Brain microvascular endothelial cell (primary cell): ENCODE measurements at regions not wholly inside any gene's neighbourhood (a gene's known extent, or its start where the extent isn't known, plus 50 kb on each side); places are given as distances from the start of the nearest gene placed in this dataset.
"Not testable (repeated sequence)": the region's sequence is repeated elsewhere in the genome, so short reads cannot be mapped to it uniquely, and the experiment has no call there.

Experiments used
- DNase-seq: peaks from one replicate; pipeline ENCODE4 v3.0.0-alpha.2; 2020
- H3K27ac ChIP-seq: fragments of 250-450 bp; sonication (Bioruptor Pico); 2 replicates; pipeline ENCODE4 v1.5.1; 2020; ENCODE audit warnings: mild to moderate bottlenecking, moderate library complexity
- H3K27me3 ChIP-seq: fragments of 250-450 bp; sonication (Bioruptor Pico); replicated peaks from 2 replicates; pipeline ENCODE4 v1.5.1; 2020; ENCODE audit warnings: mild to moderate bottlenecking
- H3K36me3 ChIP-seq: fragments of 250-450 bp; sonication (Bioruptor Pico); replicated peaks from 2 replicates; pipeline ENCODE4 v1.5.1; 2020; ENCODE audit warnings: mild to moderate bottlenecking
- H3K4me3 ChIP-seq: 2 replicates; pipeline ENCODE4 v1.5.1; 2011; ENCODE audit warnings: low read depth, mild to moderate bottlenecking, control low read depth, low read length, moderate library complexity
- in situ Hi-C: cut with HindIII; loops from 2 replicates; pipeline ENCODE4 v1.10.0; 2017; ENCODE audit warnings: low sequenced_read_pairs, low pct_ligation_motif_present
- TF ChIP-seq, protein P1 (sequence below): IDR thresholded peaks from 2 replicates; pipeline ENCODE4 v1.5.1; 2011; ENCODE audit warnings: low read depth, mild to moderate bottlenecking, moderate library complexity, low read length, control low read depth, inconsistent platforms; ENCODE audit errors: missing control alignments

DNA sequence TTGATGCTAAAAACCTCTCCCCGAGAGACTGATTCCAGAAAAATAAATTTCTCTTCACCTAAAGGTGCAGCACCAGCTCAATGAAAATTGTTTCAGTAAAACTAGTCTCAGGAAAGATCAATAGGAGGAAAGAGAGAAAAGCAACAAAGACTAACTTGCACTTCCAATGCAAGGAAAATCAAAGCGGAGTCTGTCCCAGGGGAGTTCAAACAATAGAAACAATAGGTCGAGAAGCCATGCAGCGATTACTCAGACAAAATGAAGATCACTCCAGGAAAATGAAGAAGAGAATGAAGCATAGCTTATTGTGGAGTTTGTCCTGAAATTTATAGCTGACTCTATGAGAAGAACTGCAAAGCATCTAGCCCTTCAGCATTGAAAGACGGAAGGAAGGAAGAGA, 105.1 kb upstream of the FRMD4B start:
- H3K27me3 ChIP-seq: no peaks in the 10 kb centered on the region
- no peak for DNase-seq
- H3K36me3 ChIP-seq: no peaks in the 10 kb centered on the region
- H3K4me3 ChIP-seq: no peak overlapping the region
- in situ Hi-C loops: no loop called here
- TF ChIP-seq, protein P1, sequence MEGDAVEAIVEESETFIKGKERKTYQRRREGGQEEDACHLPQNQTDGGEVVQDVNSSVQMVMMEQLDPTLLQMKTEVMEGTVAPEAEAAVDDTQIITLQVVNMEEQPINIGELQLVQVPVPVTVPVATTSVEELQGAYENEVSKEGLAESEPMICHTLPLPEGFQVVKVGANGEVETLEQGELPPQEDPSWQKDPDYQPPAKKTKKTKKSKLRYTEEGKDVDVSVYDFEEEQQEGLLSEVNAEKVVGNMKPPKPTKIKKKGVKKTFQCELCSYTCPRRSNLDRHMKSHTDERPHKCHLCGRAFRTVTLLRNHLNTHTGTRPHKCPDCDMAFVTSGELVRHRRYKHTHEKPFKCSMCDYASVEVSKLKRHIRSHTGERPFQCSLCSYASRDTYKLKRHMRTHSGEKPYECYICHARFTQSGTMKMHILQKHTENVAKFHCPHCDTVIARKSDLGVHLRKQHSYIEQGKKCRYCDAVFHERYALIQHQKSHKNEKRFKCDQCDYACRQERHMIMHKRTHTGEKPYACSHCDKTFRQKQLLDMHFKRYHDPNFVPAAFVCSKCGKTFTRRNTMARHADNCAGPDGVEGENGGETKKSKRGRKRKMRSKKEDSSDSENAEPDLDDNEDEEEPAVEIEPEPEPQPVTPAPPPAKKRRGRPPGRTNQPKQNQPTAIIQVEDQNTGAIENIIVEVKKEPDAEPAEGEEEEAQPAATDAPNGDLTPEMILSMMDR: no peak
- H3K27ac ChIP-seq: no peak overlapping the region

DNA sequence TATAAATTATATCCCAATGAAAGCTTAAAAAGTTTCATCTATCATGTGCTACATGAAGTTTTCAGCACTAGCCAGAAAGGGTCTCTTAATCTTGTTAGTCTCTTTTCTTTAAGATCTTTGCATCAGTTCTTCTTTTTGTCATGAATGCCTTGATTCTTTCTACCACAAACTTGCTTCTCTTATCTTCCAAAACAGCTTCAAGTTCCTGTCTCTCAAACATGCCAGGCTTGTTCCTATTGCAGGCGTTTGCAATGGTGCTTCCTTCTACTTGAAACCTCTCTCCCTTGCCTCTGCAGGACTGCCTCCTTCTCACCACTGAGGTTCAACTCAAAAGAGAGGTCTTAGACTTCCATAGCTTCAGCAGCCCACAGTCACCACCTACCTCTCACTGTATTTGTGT, 104.3 kb upstream of the FRMD4B start:
- in situ Hi-C loops: no loop called here
- Histone ChIP-seq H3K27ac (no peak overlapping the region), H3K36me3 (no peaks in the 10 kb centered on the region), H3K27me3 (no peaks in the 10 kb centered on the region), H3K4me3 (no peak overlapping the region)
- TF ChIP-seq, protein P1: no peak
- no peak for DNase-seq

DNA sequence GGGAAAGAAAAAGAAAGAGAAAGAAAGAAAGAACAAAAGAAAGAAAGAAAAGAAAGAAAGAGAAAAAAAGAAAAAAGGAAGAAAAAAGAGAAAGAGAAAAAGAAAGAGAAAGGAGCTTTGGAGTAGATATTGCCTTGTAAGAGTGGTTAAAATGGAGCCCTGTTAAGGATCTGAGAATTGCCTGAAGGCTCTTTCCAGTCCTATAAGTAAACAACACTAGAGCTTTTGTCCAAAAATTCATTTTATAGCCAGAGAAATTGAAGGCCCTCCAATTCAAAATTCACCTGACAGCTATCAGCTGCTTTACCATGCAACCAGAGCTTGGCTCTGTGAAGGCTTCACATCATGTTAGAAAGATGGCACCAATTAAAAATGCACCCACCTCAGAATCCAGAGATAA, 102.1 kb upstream of the FRMD4B start:
- no peak overlapping the region for H3K4me3 ChIP-seq
- H3K27ac ChIP-seq: no peak overlapping the region
- TF ChIP-seq, protein P1: no peak
- no peaks in the 10 kb centered on the region for H3K36me3 ChIP-seq
- no peaks in the 10 kb centered on the region for H3K27me3 ChIP-seq
- in situ Hi-C loops: no loop called here
- DNase-seq: no peak

DNA sequence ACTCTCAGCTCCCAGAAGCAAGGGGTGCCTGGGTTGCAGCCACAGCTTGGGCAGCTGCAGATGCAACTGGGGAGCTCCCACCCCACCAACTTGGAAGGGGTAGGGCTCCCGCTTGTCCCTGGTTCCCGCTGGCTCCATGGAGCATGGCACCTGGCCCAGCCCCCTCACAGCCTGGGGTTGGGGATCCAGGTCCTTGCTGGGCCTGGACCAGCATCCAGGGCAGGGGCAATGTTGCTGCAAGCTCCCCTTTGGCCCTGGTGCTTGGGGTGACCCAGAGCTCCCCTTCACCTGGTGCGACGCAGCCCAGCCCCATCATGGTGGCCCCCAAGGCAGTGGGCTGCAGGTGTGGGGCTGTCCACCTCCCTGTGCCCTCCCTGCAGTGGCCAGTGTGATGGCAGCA, 99.6 kb upstream of the FRMD4B start:
- no peak overlapping the region for H3K27ac ChIP-seq
- in situ Hi-C loops: no loop called here
- no peaks in the 10 kb centered on the region for H3K36me3 ChIP-seq
- H3K4me3 ChIP-seq: no peak overlapping the region
- H3K27me3 ChIP-seq: no peaks in the 10 kb centered on the region
- DNase-seq: no peak
- TF ChIP-seq, protein P1: no peak

DNA sequence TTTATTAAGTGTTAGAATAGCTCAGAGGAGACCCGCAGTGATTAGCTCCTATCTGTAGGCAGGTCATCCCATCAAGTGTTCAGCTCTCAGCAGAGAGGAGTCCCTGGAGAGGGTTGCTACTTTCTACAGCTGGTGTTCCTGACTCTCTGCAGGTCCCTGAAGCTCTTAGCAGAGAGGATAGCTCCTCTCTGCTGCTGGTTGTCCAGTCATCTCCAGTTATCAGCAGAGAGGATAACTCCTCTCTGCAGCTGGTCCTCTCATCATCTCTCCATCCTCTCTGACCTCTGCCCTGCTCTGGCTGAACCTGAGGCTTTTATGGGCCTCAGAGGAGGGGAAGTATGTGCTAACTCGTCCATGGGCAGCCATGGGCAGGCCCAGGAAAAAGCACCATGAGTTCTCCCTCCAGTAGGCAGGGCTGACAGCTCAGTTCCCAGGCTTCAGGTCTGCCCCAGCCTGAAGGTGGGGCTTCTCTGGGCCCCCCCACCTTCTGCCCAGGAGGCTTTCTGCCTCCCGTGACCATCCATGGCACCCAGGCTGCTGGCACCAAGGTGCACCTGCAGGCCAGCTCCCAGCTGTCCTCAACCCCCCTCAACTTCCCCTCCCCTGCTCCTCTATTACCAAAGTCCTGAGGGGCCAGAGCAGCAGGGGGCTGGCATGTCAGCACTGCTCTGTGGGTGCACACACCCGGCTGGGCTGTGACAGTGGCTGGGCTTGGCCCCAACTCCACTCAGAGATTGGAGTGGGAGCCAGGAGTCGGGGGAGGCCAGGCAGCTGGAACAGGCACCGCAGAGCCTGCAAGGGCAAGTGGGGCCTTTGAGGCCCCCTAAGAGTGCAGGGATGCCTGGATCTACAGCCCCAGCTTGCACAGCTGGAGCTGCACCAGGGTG, 98.9 kb upstream of the FRMD4B start:
- no peak overlapping the region for H3K4me3 ChIP-seq
- TF ChIP-seq, protein P1: no peak
- H3K27me3 ChIP-seq: no peaks in the 10 kb centered on the region
- DNase-seq: no peak
- no peaks in the 10 kb centered on the region for H3K36me3 ChIP-seq
- in situ Hi-C loops: no loop called here
- H3K27ac ChIP-seq: no peak overlapping the region

DNA sequence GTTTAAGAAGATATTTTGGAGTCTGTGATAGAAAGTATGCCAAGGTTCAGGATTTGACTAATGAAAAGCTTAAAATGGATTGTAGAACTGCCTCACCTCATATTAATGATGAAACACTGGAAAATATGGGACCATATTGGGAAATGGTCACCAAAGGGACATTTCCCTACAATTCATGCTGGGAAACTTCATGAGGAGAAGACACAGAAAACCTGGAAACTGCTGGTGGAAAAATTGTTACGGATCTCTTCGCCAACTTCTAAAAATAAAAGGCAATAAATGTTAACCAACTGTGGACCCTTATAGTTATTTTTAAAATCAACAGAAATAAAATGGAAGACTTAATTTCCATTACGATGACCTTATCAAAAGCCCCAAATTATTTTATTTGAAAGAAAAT, 97.6 kb upstream of the FRMD4B start:
- H3K27ac ChIP-seq: no peak overlapping the region
- in situ Hi-C loops: no loop called here
- TF ChIP-seq, protein P1: no peak
- H3K36me3 ChIP-seq: no peaks in the 10 kb centered on the region
- no peak for DNase-seq
- H3K4me3 ChIP-seq: no peak overlapping the region
- no peaks in the 10 kb centered on the region for H3K27me3 ChIP-seq

DNA sequence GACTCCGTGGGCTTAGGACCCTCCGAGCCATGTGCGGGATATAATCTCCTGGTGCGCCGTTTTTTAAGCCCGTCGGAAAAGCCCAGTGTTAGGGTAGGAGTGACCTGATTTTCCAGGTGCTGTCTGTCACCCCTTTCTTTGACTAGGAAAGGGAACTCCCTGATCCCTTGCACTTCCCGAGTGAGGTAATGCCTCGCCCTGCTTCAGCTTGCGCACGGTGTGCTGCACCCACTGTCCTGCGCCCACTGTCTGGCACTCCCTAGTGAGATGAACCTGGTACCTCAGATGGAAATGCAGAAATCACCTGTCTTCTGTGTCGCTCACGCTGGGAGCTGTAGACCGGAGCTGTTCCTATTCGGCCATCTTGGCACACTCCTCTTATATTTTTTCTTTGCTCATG, 95.1 kb upstream of the FRMD4B start:
- DNase-seq, H3K27ac ChIP-seq, H3K36me3 ChIP-seq, H3K27me3 ChIP-seq, in situ Hi-C loops, H3K4me3 ChIP-seq: not testable (repeated sequence)
